NCI-H1048 (cell line): ENCODE measurements at regions not wholly inside any gene's neighbourhood (a gene's known extent, or its start where the extent isn't known, plus 50 kb on each side); places are given as distances from the start of the nearest gene placed in this dataset.

ENCODE experiments used
- DNase-seq: peaks from one replicate; lab custom pipeline; 2025; lab: John Stamatoyannopoulos, UW

DNA sequence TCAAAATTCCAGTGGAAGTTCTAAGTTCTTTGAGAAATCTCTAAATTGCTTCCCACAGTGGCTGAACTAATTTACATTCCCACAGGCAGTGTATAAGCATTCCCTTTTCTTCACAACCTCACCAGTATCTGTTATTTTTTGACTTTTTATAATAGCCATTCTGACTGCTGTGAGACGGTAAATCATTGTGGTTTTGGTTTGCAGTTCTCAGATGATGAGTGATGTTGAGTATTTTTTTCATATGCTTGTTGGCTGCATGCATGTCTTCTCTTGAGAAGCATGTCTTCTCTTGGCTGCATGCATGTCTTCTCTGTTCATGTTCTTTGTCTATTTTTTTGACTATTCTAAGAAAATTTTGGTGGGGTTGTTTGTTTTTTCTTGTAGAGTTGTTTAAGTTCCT, 499.6 kb upstream of the CCDC54 start:
- no peak for DNase-seq

GRCh38 chr3:106880206-106880605, 497.0 kb upstream of the CCDC54 start:
- no peak for DNase-seq

GRCh38 chr3:106881186-106881585, 496.1 kb upstream of the CCDC54 start:
- DNase-seq = no peak

DNA sequence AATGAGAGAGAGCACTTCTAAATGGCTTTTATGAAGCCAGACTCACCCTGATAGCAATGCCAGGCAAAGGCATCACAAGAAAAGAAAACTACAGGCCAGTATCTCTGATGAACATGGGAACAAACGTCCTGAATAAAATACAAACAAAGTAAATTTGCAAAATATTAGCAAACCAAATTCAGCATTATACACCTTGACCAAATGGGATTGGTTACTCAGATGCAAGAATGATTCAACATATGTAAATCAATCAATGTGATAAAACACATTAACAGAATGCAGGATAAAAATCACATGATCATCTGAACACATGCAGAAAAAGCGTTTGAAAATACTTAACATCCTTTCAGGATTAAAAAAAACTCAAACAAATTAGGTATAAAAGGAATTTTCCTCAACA, 494.9 kb upstream of the CCDC54 start:
- DNase-seq = no peak

DNA sequence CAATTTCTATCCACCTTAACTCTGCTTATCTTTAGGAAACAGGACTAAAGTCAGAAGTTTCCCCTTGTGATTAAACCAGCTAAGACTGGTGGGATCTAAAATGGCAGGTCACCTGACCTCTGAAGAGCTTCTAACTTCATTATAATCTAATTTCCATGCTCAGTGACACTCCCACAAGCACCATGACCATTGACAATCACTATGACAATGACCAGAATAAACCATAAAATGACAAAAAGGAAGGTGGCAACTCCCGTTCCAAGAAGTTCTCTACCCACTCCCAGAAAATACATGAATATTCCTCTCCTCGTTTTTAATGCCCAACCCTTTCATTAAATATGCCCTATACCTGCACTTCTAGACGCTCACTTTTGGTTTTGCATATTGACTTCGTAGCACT, 471.2 kb upstream of the CCDC54 start:
- no peak for DNase-seq

GRCh38 chr3:106908181-106908938, 468.9 kb upstream of the CCDC54 start:
- DNase-seq = no peak

- DNase-seq = no peak
These were observed 464.0 kb upstream of the CCDC54 start for GRCh38 chr3:106913111-106913698.

- DNase-seq = no peak
These were observed 463.3 kb upstream of the CCDC54 start for GRCh38 chr3:106913966-106914365.

DNA sequence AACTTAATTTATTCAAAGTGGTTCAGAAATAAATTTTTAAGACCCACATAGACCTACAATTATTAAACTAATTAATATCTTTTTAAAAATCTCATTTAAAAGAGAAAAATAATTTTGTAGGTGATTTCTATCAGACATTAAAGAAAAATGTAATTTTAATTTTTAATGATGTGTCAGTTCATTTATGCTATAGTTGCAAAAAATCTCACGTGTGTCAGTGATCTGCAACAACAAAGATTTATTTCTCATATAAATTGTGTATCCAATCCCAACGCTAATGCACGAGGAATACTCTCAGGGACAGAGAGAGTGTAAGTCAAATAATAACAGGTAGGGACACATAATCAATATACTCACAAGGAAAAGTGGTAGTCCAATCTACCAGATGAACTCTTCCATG, 456.6 kb upstream of the CCDC54 start:
- DNase-seq = no peak

DNA sequence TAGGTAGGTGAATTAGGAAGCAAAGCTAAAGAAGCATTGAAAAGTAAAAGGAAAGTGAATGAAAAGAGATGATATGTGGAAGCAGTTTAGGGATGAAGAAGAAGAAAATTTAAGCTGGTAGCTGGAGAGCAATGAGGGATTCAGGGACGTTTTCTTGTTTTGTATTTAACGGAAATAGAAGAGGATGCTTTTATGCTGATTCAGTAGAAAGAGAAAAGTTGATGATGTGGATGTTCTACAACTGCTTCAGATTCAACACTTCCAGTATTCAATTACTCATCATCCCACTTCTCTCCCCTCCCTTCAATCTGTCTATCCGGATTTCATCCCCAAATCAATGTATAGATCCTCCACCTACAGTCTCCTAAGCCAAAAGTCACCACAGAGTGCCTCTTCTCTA, 448.2 kb upstream of the CCDC54 start:
- DNase-seq = no peak

- no peak for DNase-seq
These were observed 447.2 kb upstream of the CCDC54 start for GRCh38 chr3:106930086-106930485.

DNA sequence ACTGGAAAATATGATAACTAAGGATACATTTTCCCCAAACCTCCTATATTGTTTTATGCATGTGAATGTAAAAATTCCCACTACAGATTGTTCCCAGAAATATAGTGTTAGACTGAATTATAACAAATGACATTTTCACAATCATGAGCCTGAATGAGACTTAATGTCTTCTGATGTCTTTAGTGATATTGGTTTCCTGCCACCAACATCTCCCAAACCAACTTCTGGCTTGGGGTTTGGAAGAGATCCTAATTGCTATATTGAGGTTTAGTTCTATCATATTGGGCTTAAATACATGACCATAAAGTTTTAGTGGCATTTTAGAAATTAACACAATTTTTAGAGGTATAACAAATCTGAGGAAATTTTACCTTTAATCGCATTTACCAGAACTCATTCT, 445.3 kb upstream of the CCDC54 start:
- DNase-seq = no peak

- DNase-seq = no peak
These were observed 440.9 kb upstream of the CCDC54 start for GRCh38 chr3:106936337-106936736.

GRCh38 chr3:106942051-106942450, 435.2 kb upstream of the CCDC54 start:
- DNase-seq = no peak

DNA sequence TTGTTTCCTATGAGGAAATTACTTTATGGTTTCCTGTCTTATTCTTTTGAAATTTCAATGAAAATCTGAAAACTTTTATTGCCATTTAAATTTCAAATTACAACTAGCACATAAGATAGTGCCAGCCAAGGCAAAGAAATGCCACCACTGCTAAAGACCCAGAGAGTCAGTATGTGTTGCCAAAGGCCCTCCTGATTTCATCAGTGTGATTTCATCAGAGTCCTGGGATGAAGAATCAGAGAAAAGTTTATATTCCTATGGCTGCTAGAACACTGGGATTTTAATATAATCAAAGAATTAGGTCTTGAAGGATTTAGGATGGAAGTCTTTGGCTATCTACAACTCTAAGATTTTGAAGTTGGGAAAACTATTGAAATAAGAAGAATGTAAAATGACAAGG, 434.2 kb upstream of the CCDC54 start:
- no peak for DNase-seq

DNA sequence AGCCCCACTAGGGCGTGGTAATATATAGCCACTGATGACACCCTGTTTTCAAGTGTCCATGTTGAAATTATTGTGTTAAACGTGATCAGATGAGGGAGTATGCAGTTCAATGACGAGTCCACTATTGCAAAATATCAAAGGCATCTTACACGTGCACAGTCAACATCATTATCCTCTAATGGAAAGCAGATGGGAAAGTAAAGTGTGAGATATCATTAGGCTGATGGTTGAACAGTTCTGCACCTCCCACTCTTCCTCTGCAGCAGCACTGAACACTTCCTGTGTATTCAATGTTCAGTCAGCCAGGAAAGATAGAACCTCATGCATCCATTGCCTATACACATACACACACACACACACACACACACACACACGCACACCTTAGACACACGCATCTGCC, 431.8 kb upstream of the CCDC54 start:
- no peak for DNase-seq

DNA sequence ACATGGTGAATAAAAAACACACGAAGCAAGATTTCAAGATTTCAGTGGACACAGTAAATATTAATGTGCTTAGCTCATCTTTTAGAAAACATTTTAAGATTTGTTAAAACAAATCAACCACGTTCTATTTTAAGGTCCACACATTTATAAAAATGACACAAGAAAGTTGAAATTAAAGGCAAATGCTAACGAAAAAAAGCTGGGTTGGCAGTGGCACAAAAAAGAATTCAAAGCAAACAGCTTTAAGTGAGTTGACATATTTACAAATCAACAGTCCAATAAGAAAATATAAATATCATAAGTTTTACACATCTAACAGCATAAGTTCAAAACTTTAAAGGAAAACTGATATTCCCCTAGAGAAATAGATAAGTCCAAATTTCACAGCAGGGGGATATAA, 430.4 kb upstream of the CCDC54 start:
- no peak for DNase-seq

DNA sequence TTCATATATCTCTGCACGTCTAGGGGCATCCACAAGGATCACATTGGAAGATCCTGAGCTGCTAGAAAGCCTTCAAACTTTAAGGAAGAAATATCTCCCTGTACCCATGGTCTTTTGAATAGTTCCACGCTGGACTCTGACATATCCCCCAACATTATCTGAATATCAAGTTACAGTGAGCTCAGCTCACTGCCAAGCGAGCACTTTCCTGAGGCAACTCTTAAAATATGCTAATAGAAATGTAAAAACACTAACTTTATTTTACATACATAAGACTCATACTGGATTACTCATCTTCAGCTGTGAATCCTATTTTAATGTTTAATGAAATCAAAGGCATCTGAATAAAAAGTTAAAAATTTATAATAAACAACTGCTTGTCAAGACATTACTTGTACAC, 420.2 kb upstream of the CCDC54 start:
- DNase-seq = no peak

DNA sequence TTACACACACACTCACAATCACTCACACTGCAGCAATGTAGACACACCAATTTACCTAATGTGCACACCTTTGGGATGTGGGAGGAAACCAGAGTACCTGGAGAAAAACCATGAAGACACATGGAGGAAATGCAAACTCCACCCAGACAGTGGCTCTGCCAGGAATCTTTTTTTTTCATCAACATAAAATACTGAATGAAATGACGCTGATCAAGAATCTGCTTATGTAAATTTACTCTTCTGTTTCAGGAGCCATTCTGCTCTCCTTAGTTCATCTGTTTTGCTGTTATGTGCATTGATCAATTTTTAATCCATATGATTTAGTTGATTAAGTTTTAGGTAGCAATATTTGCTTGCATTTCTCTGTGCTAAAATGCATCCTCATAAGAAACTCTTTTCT, 414.2 kb upstream of the CCDC54 start:
- no peak for DNase-seq

- DNase-seq = no peak
These were observed 413.8 kb upstream of the CCDC54 start for GRCh38 chr3:106963442-106963841.

GRCh38 chr3:106965307-106965706, 411.9 kb upstream of the CCDC54 start:
- DNase-seq = no peak

GRCh38 chr3:106969596-106969995, 407.6 kb upstream of the CCDC54 start:
- no peak for DNase-seq

GRCh38 chr3:106981392-106981791, 395.8 kb upstream of the CCDC54 start:
- DNase-seq = no peak

- DNase-seq = no peak
These were observed 391.5 kb upstream of the CCDC54 start for GRCh38 chr3:106985721-106986120.
